Inflammatory macrophage treated with lipopolysaccharide for 1 hour (primary cell): ENCODE measurements at regions not wholly inside any gene's neighbourhood (a gene's known extent, or its start where the extent isn't known, plus 50 kb on each side); places are given as distances from the start of the nearest gene placed in this dataset.
A peak's percentile ranks its signal among the peaks of the same experiment; 100 is the strongest.
"Not testable (repeated sequence)": the region's sequence is repeated elsewhere in the genome, so short reads cannot be mapped to it uniquely, and the experiment has no call there.

Source experiments
- DNase-seq, 2 donors: peaks; one replicate each; pipeline ENCODE4 v3.0.0-alpha.2; 2020 to 2022

DNA sequence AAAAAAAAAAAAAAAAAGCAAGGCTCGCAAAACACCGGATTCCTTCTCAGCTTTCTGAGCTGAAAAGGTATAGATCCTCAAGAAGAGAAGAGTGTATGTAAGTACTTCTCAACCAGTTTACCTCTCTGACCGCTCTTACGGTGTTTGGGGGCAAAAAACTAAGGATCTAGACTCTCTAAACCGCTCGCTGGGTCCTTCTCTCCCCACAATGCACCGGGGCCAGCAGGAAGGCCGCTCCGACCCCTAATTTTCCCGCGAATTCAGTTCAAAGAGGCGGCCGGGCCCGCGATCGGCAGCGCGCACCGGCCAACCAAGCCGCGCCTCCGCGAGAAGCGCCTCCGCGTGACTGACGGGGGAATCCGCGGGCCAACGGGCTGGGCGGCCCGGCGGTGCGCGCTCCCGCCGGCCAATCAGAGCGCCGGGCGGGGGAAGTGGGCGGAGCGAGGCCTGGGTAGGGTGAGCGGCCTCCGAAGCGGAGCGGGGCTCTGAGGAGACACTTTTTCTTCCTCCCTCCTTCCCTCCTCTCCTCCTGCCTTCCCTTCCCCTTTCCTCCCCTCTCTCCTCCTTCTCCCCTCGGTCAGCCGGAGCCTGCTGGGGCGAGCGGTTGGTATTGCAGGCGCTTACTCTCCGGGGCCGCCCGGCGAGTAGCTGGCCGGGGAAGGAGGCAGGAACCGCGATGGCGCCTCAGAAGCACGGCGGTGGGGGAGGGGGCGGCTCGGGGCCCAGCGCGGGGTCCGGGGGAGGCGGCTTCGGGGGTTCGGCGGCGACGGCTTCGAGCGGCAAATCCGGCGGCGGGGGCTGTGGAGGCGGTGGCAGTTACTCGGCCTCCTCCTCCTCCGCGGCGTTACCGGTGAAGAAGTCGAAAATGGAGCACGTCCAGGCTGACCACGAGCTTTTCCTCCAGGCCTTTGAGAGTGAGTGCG lies 93.0 kb downstream of the CRLF3 start:
- DNase-seq: peak; percentile 53 to 67

DNA sequence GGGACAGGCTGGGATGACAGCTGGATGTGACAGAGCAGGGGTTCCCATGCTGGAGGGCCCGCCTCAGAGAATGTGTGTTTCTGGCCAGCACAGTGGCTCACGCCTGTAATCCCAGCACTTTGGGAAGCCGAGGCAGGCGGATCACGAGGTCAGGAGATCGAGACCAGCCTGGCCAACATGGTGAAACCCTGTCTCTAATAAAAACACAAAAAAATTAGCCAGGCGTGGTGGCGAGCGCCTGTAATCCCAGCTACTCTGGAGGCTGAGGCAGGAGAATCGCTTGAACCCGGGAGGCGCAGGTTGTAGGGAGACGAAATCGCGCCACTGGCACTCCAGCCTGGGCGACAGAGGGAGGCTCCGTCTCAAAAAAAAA lies 93.7 kb downstream of the CRLF3 start:
- DNase-seq: not testable (repeated sequence)

DNA sequence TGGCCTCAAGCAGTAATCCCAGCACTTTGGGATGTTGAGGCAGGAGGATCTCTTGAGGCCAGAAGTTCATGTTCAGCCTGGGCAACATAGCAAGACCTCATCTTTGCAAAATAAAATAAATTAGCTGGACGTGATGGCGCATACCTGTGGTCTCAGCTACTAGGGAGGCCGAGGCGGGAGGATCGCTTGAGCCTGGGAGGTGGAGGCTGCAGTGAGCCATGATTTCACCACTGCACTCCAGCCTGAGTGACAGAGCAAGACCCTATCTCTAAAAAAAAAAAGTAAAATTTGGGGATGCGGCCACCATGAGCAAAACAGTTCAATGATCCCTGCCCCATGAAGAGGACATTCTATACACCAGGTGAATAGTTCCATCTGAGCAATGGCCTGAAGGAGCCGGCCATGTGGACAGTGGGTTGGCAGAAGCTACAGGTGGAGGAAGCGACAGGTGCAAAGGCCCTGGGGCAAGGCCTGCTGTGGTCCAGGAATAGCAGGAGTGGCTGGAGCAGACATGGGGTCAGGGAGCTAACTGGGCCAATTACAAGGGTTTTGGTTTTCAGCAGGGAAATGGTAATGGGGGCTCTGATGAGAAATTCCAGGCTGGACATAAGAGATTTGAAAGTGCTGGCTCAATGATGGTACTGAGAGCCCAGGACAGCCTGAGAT lies 94.2 kb downstream of the CRLF3 start:
- not testable (repeated sequence) for DNase-seq

DNA sequence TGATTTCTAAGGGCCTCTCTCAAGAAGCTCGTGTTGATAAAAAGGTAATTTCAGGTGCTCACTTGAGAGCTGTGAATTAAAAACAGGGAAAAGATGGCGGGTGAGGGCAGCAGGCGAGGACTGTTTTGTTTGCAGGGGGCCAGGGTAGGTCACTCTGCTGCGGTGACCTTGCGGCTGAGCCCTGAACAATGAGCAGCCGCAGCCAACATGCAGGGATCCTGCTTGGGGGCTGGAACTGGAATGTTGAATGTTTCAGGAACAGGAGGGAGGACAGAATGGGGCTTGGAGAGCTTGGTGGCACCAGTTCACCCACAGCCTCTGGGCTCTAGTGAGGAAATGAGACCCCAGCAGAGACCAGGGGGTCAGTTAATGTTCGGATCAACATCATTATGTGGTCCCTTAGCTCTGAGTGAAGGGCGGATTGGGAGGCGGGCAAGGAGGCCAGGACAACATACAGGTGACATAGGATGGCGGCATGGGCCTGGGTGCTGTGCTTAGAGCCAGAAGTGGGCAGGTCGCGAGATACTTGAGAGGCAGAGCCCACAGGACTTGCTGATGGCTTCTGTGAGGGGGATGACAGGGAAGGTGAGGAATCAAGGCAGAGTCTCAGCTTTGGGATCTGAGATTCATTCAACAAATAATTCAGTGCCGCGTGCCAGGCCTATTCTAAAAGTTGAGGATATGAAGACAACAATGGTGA lies 94.9 kb downstream of the CRLF3 start:
- not testable (repeated sequence) for DNase-seq

DNA sequence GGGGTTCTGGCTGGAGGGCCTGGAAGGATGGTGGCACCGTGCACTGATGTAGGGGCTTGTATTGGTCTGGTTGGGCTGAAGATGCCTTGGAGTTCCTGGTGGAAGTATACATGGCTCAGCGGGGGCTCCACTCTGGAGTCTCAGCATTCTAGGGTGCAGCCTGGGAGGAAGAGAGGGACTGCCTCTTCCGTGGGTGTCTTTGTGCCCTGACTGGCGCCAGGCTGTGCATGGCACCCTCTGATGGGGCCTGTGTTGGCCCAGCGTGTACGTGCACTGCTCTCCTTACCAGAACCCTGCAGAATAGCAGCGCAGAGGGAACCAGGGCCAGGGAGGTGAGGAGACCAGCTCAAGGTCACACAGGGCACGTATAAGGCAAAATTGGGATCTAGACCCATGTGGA lies 97.0 kb downstream of the CRLF3 start:
- not testable (repeated sequence) for DNase-seq

DNA sequence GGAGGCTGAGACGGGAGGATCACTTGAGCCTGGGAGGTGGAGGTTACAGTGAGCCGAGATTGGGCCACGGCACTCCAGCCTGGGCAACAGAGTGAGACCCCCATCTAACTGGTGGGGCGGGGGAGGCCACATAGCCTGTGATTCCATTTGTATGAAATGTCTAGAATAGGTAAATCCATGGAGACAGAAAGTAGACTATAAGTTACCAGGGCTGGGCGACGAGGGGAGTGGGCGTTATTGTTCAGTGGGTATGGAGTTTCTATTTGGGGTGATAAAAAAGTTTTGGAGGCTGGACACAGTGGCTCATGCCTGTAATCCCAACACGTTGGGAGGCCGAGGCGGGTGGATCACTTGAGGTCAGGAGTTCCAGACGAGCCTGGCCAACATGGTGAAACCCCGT lies 97.8 kb downstream of the CRLF3 start:
- not testable (repeated sequence) for DNase-seq

DNA sequence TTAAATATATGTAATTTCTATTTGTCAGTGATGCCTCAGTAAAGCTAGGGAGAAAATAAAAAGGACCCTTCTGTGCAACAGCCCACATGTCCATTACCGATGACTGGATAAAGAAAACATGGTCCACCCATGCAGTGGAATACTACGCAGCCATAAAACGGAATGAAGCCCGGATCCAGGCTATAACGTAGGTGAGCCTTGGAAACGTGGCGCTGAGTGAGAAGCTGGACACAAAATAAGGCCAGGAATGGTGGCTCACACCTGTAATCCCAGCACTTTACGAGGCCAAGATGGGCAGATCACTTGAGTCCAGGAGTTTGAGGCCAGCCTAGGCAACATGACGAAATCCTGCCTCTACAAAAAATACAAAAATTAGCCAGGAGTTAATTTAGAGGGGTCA lies 98.2 kb downstream of the CRLF3 start:
- not testable (repeated sequence) for DNase-seq

DNA sequence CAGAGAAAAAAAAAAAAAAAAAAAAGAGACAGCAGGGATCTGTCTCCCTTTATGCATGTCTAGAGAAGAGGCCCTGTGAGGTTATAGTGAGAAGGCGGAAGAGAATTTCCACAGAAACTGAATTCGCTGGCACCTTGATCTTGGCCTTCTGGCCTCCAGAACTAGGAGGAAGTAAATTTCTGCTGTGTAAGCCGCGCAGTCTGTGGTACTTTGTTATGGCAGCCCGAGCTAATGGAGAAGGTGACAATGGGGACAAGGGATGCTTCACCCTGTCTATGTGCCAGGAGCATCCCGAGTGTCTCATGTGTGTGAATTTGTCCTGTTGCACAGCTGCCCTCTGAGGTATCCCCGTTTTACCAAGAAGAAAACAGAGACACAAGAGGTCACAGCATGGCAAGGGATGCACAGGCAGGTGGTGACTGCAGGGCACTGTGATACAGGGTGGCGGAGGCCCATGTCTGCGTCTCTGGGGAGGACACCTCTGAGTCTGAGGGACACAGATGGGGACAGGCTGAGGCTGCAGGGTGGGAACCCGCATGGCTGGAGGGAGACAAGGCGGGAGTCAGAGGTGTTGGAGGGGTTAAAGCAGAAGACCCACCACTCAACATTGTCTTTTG lies 100.3 kb downstream of the CRLF3 start:
- DNase-seq: not testable (repeated sequence)

DNA sequence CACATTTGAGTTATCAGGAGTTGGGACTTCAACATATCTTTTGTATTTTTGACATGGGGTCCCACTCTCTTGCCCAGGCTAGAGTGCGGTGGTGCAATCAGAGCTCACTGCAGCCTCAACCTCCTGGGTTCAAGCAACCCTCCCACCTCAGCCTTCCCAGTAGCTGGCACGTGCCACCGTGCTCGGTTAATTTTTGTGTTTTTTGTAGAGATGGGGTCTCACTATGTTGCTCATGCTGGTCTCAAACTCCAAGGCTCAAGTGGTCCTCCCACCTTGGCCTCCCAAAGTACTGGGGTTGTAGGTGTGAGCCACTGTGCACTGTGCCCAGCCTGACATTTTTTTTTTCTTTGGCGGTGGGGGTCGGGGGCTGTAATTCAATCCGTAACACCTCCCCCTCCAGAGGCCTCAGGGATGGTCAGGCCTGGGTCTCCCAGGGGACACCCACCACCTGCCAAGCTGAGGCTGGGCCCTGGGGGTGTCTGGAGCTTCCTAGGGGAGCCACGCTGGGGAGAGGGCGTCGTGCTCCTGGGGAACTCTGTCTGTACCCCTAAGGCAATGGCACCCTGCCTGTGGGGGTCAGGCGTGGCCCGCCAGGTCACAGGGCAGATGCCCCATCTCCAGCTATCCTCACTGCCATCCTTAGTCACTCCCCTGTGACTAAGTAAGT lies 102.2 kb downstream of the CRLF3 start:
- DNase-seq: not testable (repeated sequence)

DNA sequence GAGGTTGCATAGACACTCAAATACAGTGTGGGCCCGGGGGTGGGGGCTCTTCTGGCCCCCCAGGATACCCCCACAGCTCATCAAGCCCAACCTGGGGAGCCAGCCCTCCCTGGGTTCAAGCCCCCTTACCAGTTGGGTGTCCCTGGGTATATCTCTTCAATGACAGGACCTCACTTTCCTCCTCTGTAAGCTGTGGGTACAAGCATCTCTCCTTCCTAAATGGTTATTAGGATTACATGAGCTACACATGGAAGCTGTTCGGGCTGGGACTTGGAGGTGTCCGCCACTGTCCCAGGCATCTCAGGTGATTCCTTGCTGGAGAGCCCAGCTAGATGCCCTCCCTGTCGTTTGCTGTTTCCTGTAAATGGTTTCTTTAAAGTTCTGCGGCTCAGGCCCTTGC lies 103.5 kb downstream of the CRLF3 start:
- not testable (repeated sequence) for DNase-seq

DNA sequence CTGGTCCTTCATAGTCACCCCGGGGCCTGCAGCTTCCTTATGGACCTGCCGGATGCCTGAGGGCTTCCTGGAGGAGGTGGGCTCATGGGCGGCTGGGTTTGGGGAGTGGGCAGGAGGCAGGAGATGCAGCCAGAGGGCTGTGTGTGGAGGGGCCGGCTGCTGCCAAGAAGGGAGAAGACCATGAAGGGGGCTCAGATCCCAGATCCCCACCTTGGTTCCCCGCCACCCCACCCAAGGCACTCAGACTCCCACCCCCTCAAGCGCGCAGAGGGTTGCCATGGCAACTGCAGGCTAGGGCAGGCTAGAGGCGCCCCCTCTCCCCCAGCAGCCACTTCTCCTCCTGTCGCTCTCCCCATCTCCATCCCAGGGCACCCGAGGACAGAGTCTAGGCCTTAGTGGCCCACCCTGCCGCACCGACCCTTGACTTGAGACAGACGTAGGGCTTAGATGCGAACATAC lies 104.5 kb downstream of the CRLF3 start:
- DNase-seq: no peak

DNA sequence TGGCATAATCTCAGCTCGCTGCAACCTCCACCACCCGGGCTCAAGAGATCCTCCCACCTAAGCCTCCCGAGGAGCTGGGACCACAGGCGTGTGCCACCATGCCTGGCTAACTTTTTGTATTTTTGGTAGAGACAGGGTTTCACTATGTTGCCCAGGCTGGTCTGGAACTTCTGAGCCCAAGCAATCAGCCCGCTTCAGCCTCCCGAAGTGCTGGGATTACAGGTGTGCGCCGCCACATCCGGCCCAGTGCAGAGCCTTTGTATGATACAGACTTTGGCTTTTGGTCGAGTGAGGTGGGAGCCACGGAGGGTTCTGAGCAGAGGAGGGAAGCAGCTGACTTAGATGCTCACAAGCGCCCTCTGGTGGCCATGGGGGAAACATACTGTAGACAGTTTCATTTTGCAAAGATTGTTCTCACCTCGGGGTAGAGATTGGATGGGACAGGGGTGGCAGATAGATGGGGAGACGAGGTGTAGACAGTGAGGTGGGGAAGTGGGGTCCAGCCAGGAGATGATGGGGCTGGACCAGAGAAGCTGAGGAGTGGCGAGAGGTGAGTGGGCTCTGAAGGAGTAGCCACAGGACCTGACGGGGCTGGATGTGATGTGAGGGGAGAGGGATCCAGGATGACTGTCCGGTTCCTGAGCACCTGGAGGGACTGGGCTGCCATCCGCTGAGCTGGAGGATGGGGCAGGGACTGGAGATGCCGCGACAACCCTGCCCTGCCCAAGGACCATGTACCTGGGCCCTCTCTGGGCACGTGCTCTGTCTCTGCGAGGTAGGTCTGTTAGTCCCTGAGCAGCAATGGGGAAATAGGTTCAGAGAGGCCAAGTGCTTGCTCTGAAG lies 105.1 kb downstream of the CRLF3 start:
- peak; percentile 47 to 88 for DNase-seq

DNA sequence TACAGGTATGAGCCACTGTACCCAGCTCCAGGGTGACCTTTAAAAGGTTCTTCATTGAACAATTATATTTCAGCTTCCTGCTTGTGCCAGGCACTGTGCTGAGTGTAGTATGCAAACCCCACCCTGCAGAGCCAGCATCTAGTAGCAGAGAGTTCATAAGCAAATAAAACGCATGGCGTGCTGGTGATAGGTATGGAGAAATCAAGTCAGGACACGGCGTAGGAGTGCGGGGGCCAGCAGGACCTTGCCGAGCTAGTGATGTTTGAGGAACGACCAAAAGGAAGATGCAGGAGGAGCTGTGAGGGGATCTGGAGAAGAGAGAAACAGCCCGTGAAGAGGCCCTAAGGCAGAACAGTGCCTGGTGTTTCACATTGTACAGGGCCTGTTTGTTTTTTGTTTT lies 105.8 kb downstream of the CRLF3 start:
- not testable (repeated sequence) for DNase-seq

DNA sequence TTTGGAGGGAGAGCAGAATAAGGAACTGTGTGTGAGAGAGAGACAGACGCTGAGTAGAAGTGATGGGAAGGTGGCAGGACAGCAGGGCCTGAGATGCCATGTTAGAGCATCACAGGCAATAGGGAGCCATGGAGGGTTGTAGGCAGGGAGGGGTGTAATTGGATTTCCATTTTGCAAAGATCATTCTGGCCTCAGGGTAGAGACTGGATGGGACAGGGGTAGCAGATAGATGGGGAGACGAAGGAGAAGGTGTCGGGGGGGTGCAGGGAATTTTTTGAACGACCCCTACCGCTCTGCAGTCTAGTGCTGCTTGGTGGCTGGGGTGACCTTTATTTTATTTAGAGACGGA lies 106.4 kb downstream of the CRLF3 start:
- DNase-seq: not testable (repeated sequence)

DNA sequence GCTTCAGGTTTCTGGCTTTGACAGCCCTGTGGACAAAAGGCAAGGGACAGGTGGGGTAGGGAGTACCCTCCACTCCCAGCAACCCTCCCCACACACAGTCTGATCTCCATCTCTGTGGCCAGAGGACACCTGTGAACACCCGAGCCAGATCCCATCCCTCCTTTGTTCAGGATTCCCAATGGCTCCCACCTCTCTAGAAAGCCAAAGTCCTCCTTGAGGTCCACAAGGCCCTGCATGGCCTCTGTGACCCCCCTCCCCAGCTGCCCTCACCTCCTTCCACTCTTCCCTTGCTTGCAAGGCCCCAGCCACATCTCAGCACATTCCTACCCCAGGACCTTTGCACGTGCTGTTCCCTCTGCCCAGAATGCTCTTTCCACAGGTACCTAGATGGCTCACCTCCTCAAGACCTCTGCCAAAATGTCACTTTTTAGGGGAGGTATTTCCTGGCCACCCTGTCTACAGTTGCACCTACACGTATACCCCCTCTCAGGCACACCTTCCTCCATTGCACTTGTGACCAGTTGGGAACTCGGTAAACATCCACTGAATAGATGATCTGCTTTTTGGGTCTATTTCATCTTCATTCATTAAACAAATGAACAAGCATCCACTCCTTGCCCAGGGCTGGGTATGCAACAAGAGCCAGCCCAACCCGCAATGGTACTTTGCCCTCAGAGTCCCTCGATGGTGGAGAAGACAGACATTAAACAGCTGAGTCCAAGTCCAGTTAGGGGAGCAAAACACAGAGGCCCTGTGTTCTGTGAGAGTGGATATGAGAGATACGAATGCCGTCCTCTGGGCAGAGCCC lies 107.0 kb downstream of the CRLF3 start:
- no peak for DNase-seq

DNA sequence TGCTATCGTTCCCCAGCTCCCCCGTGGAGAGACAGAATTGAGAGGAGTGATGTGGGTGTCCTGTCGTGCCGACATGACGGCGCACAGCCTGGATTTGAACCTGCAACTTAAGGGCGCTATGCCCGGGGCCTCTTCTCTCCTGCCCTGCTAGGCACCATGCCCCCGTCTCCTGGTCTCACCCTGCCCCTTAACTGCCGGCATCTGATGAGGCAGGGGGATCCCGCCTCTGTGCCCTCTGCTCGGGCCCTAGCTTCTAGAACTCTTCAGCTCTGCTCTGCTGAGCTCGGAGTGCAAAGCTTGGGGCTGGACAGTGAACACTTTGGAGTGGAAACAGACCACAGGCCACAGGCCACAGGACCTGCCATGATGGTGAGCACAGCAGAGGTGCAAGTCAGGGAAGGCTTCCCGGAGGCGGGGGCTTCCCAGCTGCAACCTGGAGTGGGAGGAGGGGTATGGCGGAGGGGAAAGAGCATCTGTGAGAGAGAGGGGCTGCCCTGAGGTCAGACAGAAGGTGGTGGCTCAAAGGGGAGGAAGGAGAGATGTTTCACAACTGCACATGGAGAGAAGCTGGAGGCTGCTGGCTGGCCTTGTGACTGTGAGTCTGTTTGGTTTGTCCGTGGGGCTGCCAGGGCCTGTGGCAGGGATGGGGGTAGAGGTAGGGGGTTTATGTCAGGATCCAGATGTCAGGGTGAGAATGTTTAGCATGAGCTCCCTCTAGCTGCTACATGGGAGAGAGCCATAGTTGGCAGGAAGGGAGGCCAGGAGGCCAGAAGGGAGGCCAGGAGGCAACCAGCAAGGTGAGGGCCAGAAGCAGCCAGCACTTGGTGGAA lies 107.8 kb downstream of the CRLF3 start:
- peak; percentile 40 to 84 for DNase-seq

DNA sequence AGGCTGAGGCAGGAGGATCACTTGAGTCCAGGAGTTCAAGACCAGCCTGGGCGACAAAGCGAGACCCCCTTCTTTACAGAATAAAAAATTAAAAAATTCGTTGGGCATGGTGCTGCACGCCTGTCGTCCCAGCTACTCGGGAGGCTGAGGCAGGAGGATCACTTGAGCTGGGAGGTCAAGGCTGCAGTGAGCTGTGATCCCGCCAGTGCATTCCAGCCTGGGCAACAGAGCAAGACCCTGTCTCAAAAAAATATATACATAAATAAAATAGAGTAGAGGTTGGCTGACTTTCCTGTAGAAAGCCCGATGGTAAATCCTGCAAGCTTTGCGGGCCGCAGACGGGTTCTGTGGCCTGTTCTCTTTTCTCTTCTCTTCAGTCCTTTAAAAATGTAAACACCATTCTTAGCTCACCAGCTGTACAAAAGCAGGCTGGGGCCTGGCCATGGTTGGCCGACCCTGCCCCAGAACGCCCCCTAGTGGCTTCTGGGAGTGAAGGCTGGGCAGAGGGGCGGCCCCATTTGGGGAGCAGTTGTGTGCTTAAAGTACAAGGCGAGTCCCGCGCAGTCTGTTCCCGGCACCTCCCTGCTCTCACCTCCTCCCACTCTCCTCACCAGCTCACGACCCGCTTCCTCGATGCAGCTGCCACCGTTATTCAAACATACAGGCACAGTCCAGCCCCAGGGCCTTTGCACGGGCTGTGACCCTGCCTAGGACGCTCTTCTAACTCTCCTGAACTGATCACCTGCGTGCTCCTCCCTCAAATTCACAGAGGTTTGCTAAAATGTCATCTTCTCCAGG lies 109.5 kb downstream of the CRLF3 start:
- peak; percentile 42 to 56 for DNase-seq

DNA sequence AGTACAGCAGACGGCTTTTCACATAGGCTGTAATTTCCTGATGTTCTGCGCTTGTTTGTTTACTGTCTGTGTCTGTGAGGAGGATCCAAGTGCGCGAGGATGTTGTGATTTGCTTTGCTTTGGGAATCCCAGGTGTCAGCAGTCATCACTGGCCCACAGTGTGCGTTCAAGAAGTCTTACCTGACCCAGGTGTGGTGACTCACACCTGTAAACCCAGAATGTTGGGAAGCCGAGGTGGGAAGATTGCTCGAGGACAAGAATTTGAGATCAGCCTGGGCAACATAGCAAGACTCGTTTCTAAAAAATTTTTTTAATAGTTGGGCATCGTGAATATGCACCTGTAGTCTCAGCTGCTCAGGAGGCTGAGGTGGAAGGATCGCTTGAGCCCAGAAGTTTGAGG lies 110.7 kb downstream of the CRLF3 start:
- DNase-seq: not testable (repeated sequence)

DNA sequence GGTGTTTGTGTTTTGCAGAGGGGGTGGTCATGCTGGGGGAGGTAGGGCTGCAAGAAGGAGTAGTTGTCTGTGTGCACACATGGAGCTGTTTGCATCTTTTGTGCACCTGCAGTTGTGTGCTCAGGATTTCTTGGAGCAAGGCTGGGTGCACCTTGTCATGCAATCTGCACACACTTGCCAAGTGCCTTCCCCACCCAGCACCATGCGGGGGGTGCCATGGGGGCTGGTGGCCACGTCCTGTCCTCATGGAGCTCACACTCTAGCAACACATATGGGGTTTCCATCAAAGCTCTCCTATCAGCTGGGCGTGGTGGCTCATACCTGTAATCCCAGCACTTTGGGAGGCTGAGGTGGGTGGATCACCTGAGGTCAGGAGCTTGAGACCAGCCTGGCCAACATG lies 111.6 kb downstream of the CRLF3 start:
- not testable (repeated sequence) for DNase-seq
